Esophagus squamous epithelium (tissue), 5 donors: ENCODE measurements at regions not wholly inside any gene's neighbourhood (a gene's known extent, or its start where the extent isn't known, plus 50 kb on each side); places are given as distances from the start of the nearest gene placed in this dataset.

Source experiments
- DNase-seq: peaks from one replicate; lab custom pipeline; 2025; lab: John Stamatoyannopoulos, UW
- H3K27ac ChIP-seq, 4 donors: fragments of 200-600 bp; sonication (generic); one replicate each; pipeline ENCODE4 v1.5.1; 2016 to 2019; ENCODE audit warnings: mild to moderate bottlenecking in 1 of 4
- H3K27me3 ChIP-seq, 4 donors: fragments of 200-600 bp; sonication (generic); 1 replicate in 3 of 4; 2 replicates in 1 of 4; pipeline versions ENCODE4 v1.5.1 to v1.6.0; 2017 to 2021; ENCODE audit warnings: antibody characterized with exemption in 1 of 4
- H3K36me3 ChIP-seq, 3 donors: fragments of 200-600 bp; sonication (generic); one replicate each; pipeline ENCODE4 v1.5.1; 2016 to 2019
- H3K4me1 ChIP-seq, 3 donors: fragments of 200-600 bp; sonication (generic); one replicate each; pipeline ENCODE4 v1.5.1; 2017 to 2019
- H3K4me3 ChIP-seq, 4 donors: fragments of 200-600 bp; sonication (generic); 1 replicate in 3 of 4; 2 replicates in 1 of 4; pipeline ENCODE4 v1.5.1; 2016 to 2019; ENCODE audit warnings: mild to moderate bottlenecking in 2 of 4, moderate library complexity in 1 of 4
- H3K9me3 ChIP-seq, 3 donors: fragments of 200-600 bp; sonication (generic); one replicate each; pipeline ENCODE4 v1.5.1; 2016 to 2019
- CTCF ChIP-seq, 6 experiments: fragments of 450-650 bp in 4 of 6; fragments of 200-600 bp in 2 of 6; sonication (generic) in 2 of 6; IDR thresholded peaks; one replicate each; pipeline ENCODE4 v1.5.1; 2016 to 2019; ENCODE audit warnings: antibody characterized with exemption in 6 of 6, mild to moderate bottlenecking in 4 of 6, moderate library complexity in 4 of 6
- POLR2A ChIP-seq, 4 donors: fragments of 450-650 bp; IDR thresholded peaks; one replicate each; pipeline ENCODE4 v1.6.1; 2017; ENCODE audit warnings: antibody characterized with exemption in 4 of 4, mild to moderate bottlenecking in 4 of 4, moderate library complexity in 3 of 4
- WGBS, 2 donors: methylation state at CpG; one replicate each; pipeline ENCODE4 v1.1.5; 2018; 5-methylcytosine and 5-hydroxymethylcytosine counted together
- intact Hi-C: fragments of 100-400 bp; cut with DNase I; formaldehyde crosslinking; loops from one replicate; pipeline ENCODE4 v1.15.0; 2022
- donor health status: DM: yes; HTN: yes; CAD: no.

GRCh38 chr16:6512512-6512911 lies 820.1 kb upstream of the RBFOX1 start:
- intact Hi-C loops: no loop called here
- no peak for DNase-seq
- Histone ChIP-seq H3K9me3 (no peaks in the 10 kb centered on the region), H3K4me3 (no peak overlapping the region), H3K36me3 (no peaks in the 10 kb centered on the region), H3K27ac (no peak overlapping the region), H3K4me1 (no peaks in the 10 kb centered on the region), H3K27me3 (no peaks in the 10 kb centered on the region)
- TF ChIP-seq POLR2A (IDR thresholded peaks at IDR 0.05) (no peak), CTCF (IDR thresholded peaks at IDR 0.05) (no peak)
- 67 to 84% methylated on average over 2 of the region's 2 CpGs for WGBS, 2 donors

GRCh38 chr16:6510261-6510660 lies 822.4 kb upstream of the RBFOX1 start:
- Histone ChIP-seq H3K9me3 (no peaks in the 10 kb centered on the region), H3K36me3 (no peaks in the 10 kb centered on the region), H3K27me3 (no peaks in the 10 kb centered on the region), H3K4me3 (no peak overlapping the region), H3K27ac (no peak overlapping the region), H3K4me1 (no peaks in the 10 kb centered on the region)
- DNase-seq: no peak
- intact Hi-C loops: no loop called here
- WGBS, 2 donors: 72 to 88% methylated on average over 6 to 7 of the region's 7 CpGs
- TF ChIP-seq CTCF (IDR thresholded peaks at IDR 0.05): no peak

GRCh38 chr16:6499413-6499812 lies 833.2 kb upstream of the RBFOX1 start:
- WGBS, 2 donors: 22 to 41% methylated on average over 2 of the region's 2 CpGs
- DNase-seq: no peak
- Histone ChIP-seq H3K36me3 (no peaks in the 10 kb centered on the region), H3K4me1 (no peaks in the 10 kb centered on the region), H3K9me3 (no peaks in the 10 kb centered on the region), H3K27ac (no peak overlapping the region), H3K4me3 (no peak overlapping the region), H3K27me3 (no peaks in the 10 kb centered on the region)
- TF ChIP-seq POLR2A (IDR thresholded peaks at IDR 0.05) (no peak), CTCF (IDR thresholded peaks at IDR 0.05) (no peak)
- intact Hi-C loops: no loop called here

GRCh38 chr16:6498858-6499257 lies 833.8 kb upstream of the RBFOX1 start:
- H3K4me3 ChIP-seq: no peak overlapping the region
- DNase-seq: no peak
- no peaks in the 10 kb centered on the region for H3K9me3 ChIP-seq
- 58 to 59% methylated on average over 3 to 4 of the region's 4 CpGs for WGBS, 2 donors
- H3K27me3 ChIP-seq: no peaks in the 10 kb centered on the region
- TF ChIP-seq CTCF (IDR thresholded peaks at IDR 0.05): no peak
- TF ChIP-seq POLR2A (IDR thresholded peaks at IDR 0.05): no peak
- no peaks in the 10 kb centered on the region for H3K36me3 ChIP-seq
- no peak overlapping the region for H3K27ac ChIP-seq
- H3K4me1 ChIP-seq: no peaks in the 10 kb centered on the region
- intact Hi-C loops: no loop called here

GRCh38 chr16:6496996-6497395 lies 835.6 kb upstream of the RBFOX1 start:
- 36 to 53% methylated on average over 2 of the region's 2 CpGs for WGBS, 2 donors
- no peaks in the 10 kb centered on the region for H3K9me3 ChIP-seq

More at GRCh38 chr16:6496996-6497395, 835.6 kb upstream of the RBFOX1 start:
- Histone ChIP-seq H3K36me3 (no peaks in the 10 kb centered on the region), H3K27me3 (no peaks in the 10 kb centered on the region), H3K27ac (no peak overlapping the region), H3K4me1 (no peaks in the 10 kb centered on the region), H3K4me3 (no peak overlapping the region)
- no peak for DNase-seq
- TF ChIP-seq CTCF (IDR thresholded peaks at IDR 0.05) (no peak), POLR2A (IDR thresholded peaks at IDR 0.05) (no peak)
- intact Hi-C loops: no loop called here
